ENCODE measurements at regions not wholly inside any gene's neighbourhood (a gene's known extent, or its start where the extent isn't known, plus 50 kb on each side); places are given as distances from the start of the nearest gene placed in this dataset.
"Not testable (repeated sequence)": the region's sequence is repeated elsewhere in the genome, so short reads cannot be mapped to it uniquely, and the experiment has no call there.

DNA sequence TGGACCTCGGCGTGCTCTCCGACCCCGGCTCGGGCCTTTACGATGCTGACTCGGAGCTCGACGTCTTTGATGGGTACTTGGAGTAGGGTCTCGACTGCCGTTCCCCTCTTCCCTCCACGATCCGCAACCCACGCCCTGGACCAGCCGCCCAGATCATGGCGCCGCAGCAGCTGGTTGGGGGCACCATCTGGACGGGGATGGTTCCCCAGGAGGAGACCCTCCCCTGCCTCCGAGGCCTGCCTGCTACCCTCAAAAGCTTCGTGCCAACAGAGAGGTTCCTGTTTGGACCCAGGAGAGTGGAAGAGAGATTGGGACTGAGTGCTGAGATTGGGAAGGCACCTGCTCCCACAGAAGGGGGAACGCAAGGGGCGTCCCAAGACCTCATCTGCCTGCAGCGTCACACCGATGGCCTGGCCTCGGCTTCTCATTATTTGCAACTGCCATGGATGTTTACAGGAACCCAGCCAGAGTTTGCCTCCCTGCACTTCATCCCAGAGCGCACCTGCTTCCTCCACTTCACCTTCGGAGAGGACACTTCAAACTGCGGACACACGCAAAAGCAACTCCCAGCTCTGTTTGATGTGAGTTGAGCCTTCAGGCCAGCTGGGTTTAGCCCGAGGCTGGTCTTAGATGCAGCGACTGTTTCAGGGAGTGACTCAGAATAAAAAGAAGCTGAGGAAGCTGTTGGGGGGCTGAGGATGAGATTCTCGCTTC lies 58.9 kb downstream of the GOLGA6L7 start:
- peak; percentile 68 for DNase-seq

DNA sequence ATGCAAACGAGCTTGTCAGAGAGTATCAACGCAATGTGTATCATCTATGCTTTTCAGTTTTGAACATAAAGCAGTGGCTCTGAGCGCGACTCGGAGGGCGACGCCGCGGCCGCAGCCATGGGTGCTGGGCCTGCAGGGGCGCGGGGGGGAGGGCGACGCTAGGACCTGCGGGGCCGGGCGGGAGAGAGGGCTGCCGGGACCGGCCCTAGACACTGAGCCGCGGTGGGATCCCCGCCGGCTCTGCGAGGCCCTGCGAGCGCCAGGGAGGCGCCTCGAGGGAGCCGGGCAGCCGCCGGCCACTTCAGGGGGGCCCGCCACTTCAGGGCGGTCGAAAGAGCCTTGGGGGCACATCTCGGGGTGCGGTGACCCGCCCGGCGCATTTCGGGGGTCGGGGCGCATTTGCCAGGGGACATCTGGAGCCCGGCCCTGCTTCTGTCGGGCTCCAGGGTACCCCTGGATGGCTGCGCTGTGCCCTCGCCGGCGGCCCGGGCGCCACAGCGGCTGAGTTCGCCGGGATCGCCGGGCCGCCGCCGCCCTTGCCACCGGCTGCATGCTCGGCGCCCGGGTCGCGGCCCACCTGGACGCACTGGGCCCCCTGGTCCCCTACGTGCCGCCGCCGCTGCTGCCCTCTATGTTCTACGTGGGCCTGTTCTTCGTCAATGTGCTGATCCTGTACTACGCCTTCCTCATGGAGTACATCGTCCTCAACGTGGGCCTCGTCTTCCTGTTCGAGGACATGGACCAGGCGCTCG lies 59.6 kb downstream of the GOLGA6L7 start:
- peak; percentile 28 for DNase-seq

GRCh38 chr15:28788176-28788575 lies 60.3 kb downstream of the GOLGA6L7 start:
- not testable (repeated sequence) for DNase-seq

DNA sequence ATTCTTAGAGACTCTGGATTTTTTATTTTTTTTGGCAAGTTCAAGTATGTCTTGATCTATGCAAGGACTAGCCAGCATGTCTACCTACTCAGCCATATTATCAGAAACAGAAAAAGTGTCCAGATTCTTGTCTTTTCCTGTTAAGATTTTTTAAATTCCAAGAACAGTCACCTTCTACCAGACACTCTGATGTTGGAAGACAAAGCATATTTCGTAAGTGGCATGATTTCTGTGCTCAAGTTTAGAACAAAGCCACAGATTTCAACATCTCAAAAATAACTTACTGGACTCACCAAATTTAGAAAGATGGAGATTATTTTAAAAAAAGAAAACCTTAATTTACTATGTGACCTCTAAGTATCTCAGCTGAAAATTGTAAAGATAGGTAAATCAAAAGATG lies 61.9 kb downstream of the GOLGA6L7 start:
- no peak for DNase-seq

- DNase-seq = not testable (repeated sequence)
These were observed 63.9 kb downstream of the GOLGA6L7 start for GRCh38 chr15:28784347-28785163.

DNA sequence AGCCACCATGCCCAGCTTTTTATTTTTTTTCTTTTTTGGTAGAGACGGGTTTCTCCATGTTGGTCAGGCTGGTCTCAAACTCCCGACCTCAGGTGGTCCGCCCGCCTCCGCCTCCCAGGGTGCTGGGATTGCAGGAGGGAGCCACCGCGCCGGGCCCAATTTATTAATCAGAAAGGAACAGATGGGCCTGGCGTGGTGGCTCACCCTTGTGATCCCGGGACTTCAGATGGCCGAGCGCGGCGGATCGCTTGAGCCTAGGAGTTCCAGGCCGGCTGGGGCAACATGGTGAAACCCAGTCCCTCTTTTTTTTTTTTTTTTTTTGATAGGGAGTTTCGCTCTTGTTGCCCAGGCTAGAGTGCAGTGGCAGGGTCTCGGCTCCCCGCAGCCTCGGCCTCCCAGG lies 64.6 kb downstream of the GOLGA6L7 start:
- no peak for DNase-seq

GRCh38 chr15:28783466-28783865 lies 65.0 kb downstream of the GOLGA6L7 start:
- no peak for DNase-seq

- not testable (repeated sequence) for DNase-seq
These were observed 66.2 kb upstream of the GOLGA8M start for GRCh38 chr15:28778397-28778796.

- not testable (repeated sequence) for DNase-seq
These were observed 60.6 kb upstream of the GOLGA8M start for GRCh38 chr15:28772857-28773256.
